WI38 (cell line): ENCODE measurements at regions not wholly inside any gene's neighbourhood (a gene's known extent, or its start where the extent isn't known, plus 50 kb on each side); places are given as distances from the start of the nearest gene placed in this dataset.

ENCODE experiments used
- H3K4me3 ChIP-seq: 2 replicates; pipeline ENCODE4 v1.5.1; 2011; ENCODE audit warnings: low read depth, mild to moderate bottlenecking, control low read depth, low read length
- TF ChIP-seq, protein P1 (sequence below): IDR thresholded peaks from 2 replicates; pipeline ENCODE4 v1.5.1; 2012; ENCODE audit warnings: low read depth, mild to moderate bottlenecking, control low read depth, low read length

- TF ChIP-seq, protein P1, sequence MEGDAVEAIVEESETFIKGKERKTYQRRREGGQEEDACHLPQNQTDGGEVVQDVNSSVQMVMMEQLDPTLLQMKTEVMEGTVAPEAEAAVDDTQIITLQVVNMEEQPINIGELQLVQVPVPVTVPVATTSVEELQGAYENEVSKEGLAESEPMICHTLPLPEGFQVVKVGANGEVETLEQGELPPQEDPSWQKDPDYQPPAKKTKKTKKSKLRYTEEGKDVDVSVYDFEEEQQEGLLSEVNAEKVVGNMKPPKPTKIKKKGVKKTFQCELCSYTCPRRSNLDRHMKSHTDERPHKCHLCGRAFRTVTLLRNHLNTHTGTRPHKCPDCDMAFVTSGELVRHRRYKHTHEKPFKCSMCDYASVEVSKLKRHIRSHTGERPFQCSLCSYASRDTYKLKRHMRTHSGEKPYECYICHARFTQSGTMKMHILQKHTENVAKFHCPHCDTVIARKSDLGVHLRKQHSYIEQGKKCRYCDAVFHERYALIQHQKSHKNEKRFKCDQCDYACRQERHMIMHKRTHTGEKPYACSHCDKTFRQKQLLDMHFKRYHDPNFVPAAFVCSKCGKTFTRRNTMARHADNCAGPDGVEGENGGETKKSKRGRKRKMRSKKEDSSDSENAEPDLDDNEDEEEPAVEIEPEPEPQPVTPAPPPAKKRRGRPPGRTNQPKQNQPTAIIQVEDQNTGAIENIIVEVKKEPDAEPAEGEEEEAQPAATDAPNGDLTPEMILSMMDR, result no peak
- H3K4me3 ChIP-seq, result no peak within 1 kb of the TSS
Observed at GRCh38 chr12:111034083-111034885, 113.9 kb upstream of the MYL2 start, which contains the start of gene CUX2. Gene CUX2 (plus strand): TSS chr12:111034165.

- TF ChIP-seq, protein P1, result no peak
- no peak overlapping the region for H3K4me3 ChIP-seq
Observed at GRCh38 chr12:111033281-111034082, 113.1 kb upstream of the MYL2 start.

GRCh38 chr12:111032591-111032919 lies 112.2 kb upstream of the MYL2 start:
- TF ChIP-seq, protein P1, result no peak
- no peak overlapping the region for H3K4me3 ChIP-seq

DNA sequence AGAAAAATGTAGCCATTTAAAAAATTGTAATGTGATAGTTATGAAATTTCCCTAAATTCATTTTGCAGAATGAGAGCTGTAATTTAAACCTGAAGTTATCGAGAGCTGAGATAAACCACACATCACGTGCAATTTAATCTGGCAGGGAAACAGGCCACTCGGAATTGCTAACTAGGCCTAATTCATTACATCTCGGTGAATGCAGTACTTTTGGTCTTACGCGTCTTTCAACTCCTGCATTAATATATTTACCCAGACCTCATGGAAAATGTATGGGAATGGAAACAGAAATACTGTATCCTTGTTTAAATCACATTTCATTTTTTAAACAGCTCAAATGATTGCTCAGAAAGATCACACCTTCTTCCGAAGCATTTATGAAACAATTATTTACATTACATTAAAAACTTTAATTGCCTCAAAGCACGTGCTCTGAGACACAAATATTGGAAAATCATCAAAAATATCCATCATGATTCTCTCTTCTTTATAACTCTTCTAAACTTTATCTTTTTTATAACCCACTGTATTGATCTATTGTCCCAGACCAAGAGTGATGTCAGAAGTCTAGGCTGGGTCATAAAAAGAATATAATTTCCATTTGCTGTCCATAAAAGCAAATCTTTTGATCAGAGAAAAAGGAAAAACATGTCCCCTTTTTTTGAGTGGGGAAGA lies 111.7 kb upstream of the MYL2 start:
- no peak overlapping the region for H3K4me3 ChIP-seq
- TF ChIP-seq, protein P1, result no peak

- TF ChIP-seq, protein P1, result no peak
- H3K4me3 ChIP-seq, result no peak overlapping the region
Observed at GRCh38 chr12:111030800-111031199, 110.4 kb upstream of the MYL2 start.

- TF ChIP-seq, protein P1, result no peak
- no peak overlapping the region for H3K4me3 ChIP-seq
Observed at GRCh38 chr12:111029732-111030131, 109.4 kb upstream of the MYL2 start.

DNA sequence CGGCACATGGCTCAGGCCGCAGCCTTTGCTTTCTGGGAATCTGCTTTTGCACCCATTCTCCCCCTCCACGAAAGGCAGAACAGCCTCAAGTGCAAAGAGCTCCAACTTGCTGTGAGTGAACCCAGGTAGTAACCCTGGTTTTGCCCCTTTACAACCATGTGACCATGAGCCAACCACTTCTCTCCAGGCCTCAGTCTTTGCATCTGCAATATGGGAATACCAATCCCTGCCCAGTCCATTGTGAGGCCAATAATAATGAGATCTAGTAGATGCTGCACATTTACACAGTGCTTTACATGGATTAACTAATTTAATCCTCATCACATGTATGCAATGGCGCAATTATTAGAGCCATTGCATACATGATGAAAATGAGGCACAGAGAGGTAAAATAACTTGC lies 108.9 kb upstream of the MYL2 start:
- H3K4me3 ChIP-seq, result no peak overlapping the region
- TF ChIP-seq, protein P1, result no peak
